LNCaP clone FGC (cell line): ENCODE measurements at regions not wholly inside any gene's neighbourhood (a gene's known extent, or its start where the extent isn't known, plus 50 kb on each side); places are given as distances from the start of the nearest gene placed in this dataset.

Experiments
- DNase-seq: peaks from one replicate; pipeline ENCODE4 v3.0.0-alpha.2; 2011; ENCODE audit warnings: low read depth
- H3K4me3 ChIP-seq: 2 replicates; pipeline ENCODE4 v1.5.1; 2011; ENCODE audit warnings: mild to moderate bottlenecking, low read depth, low read length, control low read depth
- TF ChIP-seq, protein P1 (sequence below): IDR thresholded peaks from 2 replicates; pipeline ENCODE4 v1.5.1; 2012; ENCODE audit warnings: mild to moderate bottlenecking; ENCODE audit not compliant: control insufficient read depth, insufficient read depth; ENCODE audit errors: extremely low read depth

DNA sequence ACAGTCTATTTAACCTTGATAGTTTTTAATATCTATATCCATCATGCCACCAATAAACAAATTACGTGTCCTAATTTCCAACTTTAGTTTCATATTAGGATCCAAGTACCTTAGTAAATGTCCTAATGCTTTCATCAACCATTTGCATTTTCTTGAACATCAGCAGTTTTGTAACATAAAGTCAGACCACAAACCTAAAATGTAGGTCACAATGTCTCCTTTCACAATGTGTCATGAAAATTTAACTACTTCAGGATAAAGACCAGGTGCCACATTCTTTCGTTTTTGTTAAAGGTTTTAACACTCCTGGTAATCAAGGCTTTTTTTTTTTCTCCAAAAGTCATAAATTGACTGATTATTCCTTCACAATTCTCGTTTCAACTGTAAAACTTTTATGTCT lies 310.7 kb upstream of the PMFBP1 start:
- TF ChIP-seq, protein P1, sequence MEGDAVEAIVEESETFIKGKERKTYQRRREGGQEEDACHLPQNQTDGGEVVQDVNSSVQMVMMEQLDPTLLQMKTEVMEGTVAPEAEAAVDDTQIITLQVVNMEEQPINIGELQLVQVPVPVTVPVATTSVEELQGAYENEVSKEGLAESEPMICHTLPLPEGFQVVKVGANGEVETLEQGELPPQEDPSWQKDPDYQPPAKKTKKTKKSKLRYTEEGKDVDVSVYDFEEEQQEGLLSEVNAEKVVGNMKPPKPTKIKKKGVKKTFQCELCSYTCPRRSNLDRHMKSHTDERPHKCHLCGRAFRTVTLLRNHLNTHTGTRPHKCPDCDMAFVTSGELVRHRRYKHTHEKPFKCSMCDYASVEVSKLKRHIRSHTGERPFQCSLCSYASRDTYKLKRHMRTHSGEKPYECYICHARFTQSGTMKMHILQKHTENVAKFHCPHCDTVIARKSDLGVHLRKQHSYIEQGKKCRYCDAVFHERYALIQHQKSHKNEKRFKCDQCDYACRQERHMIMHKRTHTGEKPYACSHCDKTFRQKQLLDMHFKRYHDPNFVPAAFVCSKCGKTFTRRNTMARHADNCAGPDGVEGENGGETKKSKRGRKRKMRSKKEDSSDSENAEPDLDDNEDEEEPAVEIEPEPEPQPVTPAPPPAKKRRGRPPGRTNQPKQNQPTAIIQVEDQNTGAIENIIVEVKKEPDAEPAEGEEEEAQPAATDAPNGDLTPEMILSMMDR = no peak
- DNase-seq = no peak
- no peak overlapping the region for H3K4me3 ChIP-seq

DNA sequence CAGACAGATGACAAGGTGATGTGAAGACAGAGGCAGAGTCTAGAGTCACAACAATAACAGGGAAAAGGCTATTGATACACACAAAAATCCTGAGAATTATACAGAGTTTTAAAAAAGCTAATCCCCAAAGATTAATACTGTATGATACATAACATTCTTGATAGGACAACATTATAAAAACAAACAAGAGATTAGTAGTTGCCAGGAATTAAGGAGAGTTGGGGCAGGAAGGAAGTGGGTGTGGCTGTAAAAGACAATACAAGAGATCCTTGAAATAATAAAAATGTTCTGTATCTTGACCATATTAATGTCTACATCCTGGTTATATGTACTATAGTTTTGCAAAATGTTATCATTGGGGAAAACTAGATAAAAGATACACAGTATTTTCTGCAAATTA lies 309.5 kb upstream of the PMFBP1 start:
- TF ChIP-seq, protein P1 = no peak
- no peak for DNase-seq
- H3K4me3 ChIP-seq = no peak overlapping the region

DNA sequence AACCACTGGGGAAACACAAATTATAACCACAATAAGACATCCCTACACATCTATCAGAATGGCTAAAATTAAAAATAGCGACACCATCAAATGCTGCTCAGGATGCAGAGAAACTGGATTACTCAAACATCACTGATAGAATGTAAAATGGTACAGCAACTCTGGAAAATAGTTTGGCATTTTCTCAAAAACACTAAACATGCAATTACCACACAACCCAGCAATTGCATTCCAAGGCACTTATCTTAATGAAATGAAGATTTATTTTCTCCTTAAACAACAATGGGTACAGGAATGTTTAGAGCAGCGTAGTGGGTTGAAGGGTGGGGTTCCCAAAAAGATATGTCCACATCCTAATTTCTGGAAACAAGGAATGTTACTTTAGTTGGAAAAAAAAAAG lies 309.0 kb upstream of the PMFBP1 start:
- DNase-seq = no peak
- TF ChIP-seq, protein P1 = no peak
- H3K4me3 ChIP-seq = no peak overlapping the region

DNA sequence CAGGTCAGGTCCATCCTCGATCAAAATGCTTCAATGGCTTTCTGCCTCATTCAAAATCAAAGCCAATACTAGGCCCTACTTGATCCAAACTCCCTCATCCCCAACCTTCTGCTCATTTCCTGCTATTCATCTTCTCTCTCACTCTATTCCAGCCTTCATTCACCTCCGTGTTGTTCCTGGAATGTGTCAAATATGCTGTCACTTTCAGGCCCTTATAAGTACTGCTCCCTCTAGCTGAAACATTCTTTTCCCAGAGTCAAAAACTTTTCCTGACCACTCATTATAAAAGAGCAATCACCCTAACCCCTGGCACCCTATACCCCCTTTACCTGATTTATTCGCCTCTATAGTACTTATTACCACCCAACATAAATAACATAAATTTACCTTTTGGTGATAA lies 303.7 kb upstream of the PMFBP1 start:
- TF ChIP-seq, protein P1 = no peak
- no peak overlapping the region for H3K4me3 ChIP-seq

DNA sequence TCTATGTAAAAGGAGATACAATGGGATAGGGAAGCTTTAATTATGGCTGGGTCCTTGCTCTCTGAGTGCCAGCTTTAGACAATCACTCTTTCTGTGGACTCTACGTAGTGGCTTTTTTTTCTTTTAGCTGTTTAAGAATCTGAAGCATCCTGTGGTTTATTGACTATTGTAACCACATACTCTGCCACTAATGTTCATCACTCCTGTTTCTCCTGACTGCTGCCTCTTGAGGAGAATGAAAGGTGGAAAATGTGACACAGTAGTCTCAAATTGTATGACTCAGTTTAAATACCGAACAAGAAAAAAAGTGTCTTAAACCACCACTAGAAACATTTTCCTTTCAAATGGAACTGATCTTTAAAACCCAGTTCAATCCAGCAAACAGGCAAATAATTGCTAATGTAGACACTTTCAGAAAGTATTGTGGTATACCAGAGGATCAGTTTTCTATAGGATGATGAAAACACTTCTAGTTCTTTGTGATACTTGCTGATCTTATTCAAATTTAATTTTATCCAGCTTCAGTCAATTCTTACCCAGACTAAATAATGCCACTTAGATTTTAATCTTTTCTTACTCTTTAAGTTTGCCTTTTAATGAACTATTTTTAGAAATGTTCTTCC lies 302.7 kb upstream of the PMFBP1 start:
- no peak overlapping the region for H3K4me3 ChIP-seq
- no peak for DNase-seq
- TF ChIP-seq, protein P1 = no peak

More for the DNA sequence above, 303.7 kb upstream of the PMFBP1 start:
- DNase-seq = no peak

DNA sequence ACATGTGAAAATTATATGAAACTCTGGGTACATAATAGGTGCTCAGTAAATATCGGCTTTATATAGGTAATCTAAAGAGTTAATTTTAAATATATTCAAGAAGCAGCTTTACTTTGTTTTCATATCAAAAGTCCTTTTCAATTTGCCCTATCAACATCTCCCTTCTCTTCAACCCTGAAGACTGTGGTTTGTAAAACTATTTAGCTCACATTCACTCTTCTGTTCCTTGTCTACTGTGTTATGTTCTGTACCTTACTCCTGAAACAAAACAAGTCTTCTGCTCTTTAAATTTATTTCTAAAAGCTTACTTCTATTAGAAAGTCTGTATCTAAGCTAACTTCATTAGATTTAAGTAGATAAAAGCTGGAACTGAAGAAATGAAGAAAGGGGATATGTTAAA lies 301.7 kb upstream of the PMFBP1 start:
- TF ChIP-seq, protein P1 = no peak
- no peak for DNase-seq
- H3K4me3 ChIP-seq = no peak overlapping the region

DNA sequence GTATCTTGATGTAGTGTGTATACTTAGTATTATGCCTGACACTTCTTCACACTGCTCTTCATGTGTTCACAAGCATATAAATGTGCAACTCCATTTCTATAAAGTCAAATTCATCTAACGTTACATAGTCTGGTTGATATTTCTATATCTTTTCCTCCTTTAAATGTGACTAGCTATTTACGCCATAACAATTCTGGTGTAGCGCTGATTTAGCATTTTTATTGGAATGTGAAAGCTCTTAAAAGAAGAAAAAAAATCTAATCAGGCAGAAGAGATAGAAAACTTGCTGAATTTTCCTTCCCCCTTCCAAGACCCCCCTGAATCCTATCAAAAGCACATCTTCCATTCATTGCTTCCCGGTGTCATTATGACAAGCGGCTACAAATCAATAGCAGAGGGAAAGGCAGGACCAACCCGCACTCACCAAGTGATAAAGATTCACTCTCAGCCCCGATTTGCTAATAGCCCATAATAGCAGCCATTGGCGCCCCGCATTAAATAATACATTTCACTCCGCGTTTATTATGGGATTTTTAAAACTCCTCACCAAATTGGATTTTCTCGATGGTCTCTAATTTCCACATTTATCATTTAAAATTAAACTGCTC lies 299.5 kb upstream of the PMFBP1 start:
- no peak overlapping the region for H3K4me3 ChIP-seq
- TF ChIP-seq, protein P1 = no peak
- DNase-seq = no peak
